GM18508 (cell line): ENCODE measurements at regions not wholly inside any gene's neighbourhood (a gene's known extent, or its start where the extent isn't known, plus 50 kb on each side); places are given as distances from the start of the nearest gene placed in this dataset.
A peak's percentile ranks its signal among the peaks of the same experiment; 100 is the strongest.
"Not testable (repeated sequence)": the region's sequence is repeated elsewhere in the genome, so short reads cannot be mapped to it uniquely, and the experiment has no call there.

Experiments
- ATAC-seq: cut with Tn5 transposase; IDR thresholded peaks from one replicate; pipeline ENCODE4 v1.9.1; 2021; ENCODE audit warnings: moderate number of reproducible peaks; ENCODE audit not compliant: insufficient read depth, unreplicated experiment

DNA sequence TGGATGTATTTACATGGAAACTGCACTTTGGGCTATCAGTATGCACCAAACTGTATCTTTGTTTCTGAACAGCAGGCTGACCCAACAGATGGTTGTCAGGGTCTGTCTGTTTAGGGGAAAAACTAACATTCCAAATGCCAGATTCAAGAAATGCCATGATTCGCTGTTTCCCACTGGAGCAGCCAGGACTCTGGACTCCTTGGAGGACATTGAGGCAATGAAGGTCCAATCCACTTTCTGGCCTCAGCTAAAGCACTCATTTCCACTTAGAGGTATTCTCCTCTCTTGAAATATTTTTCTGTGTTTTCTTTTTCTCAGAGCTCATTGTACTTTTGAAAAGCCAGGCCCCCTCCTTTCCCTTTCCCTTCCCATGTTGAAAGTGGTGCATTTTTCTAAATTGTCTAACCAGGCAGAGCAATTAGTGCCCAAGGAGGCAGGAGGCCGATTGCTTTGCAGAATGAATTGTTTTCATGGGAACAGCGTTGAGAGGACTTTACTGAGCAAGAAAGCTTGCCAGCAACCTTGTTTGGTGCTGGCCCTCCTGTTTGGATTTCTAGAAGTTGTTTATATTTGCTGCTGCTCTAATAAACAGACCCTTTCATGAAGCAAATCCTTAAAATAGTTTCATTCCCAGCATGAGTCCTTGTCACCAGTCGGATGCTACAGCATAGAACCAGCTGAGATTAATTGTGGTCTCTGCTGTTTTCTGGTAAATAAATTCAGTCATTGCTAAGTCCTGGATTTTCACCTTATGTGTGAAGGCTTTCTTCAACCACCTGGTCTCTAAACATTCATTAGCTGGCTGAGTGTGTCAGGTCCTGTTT, 132.8 kb upstream of the TAF11L2 start:
- ATAC-seq, result no peak

DNA sequence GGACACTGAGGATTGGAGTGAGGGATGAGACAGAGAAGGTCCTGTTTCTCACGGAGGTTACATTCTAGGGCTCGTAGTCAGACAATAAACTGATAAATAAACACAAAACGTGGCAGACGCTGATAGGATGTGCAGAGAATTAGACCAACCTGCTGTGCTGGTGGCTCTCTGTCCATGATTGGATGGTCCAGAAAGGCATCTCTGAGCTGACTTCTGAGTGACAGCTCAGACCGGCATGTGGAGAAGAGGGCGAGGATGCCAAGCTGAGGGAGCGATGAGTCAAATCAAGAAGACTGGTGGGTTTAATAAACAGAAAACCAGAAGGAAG, 132.3 kb upstream of the TAF11L2 start:
- ATAC-seq, result no peak

DNA sequence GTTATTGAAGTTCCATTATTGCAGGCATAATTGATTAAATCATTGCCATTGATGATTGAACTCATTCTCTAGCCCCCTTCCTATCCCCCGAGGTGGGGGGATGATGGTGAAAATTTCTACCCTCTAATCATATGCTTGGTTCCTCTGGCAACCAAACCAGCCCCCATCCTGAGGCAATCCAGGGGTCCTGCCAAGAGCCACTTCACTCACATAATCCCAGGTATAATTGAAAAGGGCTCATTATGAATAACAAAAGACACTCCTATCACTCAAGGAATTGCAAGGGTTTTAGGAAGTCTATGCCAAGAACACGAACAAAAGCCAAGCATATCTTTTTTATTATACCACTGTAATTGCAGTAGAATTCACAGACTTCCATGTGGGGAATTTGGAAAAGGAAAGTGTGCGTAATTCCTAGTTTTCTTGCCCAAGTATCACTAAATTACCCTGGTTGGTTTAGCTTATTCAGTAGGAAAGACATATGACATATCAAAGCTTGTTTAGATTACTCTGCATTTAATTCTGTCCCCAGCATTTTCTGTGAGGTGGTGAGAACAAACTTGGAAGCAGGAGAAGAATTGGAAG, 130.7 kb upstream of the TAF11L2 start:
- ATAC-seq, result no peak

DNA sequence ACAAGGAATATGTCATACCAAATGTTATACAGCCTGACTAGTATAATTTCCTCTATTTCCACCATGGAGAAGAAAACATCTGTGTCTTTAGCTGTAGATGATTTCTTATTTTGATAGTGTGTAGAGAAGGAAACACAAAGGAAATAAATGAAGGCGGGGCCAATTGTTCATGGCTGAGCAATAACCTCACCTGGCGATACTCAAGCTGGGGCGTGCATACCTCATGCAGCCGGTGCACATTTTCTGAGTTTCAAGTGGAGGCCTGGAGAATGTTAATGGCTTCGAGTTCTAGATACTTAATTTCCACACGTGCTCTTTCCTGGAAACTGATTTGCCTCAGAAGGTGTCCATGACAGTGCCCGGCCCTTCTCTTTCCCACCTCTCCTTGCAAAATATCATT, 127.4 kb upstream of the TAF11L2 start:
- no peak for ATAC-seq

DNA sequence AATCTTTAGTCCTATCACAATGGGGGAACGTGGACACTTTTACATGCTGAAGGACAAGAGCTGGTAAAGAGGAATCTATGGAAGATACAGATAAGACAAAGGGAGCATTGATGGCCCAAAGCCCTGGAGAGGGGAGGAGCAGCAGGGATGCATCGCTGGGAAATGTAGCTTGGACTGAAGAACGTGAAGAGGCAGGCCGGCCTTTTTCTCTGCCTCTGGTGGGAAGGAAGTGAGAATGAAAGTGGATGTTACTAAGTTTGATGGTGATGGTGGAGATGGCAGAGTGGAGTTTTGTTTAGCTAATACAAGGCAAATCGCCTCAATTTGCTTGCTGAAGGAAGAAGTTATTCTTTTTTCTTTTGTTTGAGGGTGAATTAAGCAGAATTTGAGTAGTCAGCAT, 124.6 kb upstream of the TAF11L2 start:
- no peak for ATAC-seq

DNA sequence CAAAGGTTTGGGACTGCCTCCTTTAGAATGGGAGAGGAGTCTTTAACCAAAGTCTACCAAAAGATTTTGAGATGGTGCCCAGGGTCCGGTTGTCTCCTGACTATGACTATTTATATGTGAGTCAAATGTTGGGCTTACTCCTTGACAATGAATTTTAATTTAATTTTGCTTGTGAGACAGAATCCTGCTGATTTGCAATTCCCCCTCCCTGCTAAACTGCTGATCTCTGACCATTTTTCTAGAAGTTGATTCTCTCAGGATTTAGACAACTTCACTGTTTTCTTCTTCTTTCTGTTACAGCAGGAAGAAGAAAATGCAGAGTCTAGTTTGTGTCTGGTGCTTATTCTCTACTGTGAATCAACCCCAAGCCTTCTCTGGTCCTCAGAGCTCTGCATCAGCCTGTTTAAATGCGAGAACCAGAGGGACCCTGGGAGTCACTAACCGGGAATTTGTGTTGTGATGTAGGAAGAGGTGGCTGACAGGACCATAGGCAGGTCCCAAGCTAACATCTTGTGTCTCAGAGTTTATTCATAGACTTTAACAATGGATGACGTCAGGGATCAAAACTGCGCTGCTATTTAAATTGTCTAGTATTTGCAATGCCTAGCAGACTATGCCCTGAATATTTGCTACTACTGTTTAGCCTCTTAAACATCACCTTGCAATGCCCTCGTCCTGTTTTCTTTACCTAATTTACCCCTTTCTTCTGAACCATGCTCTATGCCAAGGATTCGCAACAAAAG, 124.0 kb upstream of the TAF11L2 start:
- ATAC-seq, result no peak

DNA sequence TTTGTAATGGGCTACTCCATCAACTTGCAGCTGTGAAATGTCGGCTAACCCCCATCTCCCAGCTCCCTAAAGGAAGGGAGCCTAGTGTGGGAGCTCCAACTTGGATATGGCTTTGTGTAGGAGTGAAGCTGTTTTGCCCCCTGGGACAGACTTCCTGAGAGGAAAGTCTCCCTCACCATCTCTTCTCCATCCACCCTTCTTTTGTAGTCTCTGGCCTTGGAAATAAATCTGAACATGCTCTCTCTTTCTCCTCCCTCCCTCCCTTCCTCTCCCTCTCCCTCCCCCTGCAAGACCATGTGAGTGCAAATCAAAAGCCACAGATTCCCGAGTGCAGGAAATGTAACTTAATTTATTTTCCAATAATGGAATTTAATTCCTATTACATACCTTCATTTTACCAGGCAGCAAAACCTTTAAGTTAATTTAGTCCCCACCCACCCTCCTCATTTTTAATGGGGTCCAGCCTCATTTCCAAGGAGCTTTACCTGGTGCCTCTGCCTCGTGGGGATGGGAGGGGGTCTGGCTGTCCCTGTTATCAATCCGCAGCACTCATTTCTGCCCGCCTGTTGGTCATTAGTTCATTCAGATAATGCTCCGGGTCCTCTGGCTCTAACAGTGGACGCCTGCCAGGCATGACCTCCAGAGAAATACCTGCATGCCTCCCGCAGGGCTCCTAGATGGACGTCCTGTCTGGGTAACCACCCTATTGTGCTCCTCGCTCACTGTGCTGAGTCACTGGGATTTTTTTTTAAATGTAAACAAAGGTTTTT, 122.9 kb upstream of the TAF11L2 start:
- no peak for ATAC-seq

DNA sequence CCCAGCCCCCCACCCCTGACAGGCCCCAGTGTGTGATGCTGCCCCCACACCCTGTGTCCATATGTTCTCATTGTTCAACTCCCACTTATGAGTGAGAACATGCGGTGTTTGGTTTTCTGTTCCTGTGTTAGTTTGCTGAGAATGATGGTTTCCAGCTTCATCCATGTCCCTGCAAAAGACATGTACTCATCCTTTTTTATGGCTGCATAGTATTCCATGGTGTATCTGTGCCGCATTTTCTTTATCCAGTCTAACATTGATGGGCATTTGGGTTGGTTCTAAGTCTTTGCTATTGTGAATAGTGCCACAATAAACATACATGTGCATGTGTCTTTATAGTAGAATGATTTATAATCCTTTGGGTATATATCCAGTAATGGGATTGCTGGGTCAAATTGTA, 122.1 kb upstream of the TAF11L2 start:
- not testable (repeated sequence) for ATAC-seq

DNA sequence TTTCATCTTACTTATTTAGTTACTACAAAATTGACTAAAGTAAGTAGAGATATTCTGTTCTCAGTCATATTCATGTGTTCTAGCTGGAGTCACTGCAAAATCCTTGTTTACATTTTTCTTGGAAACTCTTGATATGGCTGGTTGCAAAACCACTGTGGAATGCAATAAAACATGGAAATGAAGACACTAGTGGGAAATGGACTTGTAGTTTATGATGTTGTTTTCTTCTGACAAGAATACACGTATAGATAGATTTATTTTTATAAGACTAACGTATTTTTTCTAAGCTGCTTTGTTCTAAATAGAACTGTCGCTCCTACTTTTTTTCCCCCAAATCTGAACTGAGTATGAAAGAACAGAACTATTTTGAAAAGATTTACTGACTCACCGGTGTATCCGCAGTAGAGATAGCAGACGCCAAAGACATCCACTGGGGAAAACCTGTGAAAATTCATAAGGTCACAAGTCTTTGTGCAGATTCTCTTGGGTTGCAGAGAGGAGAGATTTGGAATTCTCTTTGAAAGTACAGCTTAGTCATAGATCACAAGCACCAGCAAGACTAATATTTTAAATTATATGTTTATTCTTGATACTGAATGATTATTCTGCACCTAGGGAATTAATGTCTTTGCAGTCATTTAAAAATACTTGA, 119.6 kb upstream of the TAF11L2 start:
- no peak for ATAC-seq

DNA sequence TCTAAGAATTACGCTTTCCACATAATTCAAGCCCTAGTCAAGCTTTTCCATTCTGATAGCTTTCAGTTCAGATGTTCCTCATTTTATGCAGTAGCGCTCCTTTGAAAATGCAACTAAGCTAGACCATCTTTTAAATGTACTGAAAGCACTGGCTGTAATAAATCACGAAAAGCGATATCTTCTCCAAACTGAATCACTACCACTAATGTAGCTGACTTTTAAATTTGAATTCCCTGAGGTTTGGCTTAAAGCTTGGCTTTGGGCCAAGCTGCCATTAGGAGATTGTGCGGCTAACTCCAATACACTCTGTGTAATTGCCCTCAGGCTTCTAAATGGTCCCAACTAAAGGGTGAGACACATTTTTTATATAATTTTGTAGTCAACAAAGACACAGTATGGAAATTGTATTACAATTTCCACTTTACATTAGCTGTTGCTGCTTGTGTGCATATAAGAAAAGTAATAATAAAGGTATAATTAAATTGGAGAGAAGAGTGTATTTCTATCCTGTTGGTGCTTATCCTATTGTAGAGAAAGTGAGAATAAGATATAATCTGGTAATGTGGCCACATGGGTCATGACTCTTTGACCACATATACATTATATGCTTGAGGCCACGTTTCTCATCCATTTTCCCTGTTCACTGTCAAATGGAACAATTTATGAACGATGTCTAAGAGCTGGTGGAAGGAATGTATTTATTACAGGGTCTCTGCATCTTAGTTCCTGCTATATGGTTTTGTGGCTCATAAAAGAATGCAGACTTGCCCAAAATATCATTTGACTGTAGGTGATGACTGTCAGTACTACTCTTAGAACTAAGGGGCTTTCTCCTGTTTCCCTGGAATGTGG, 118.7 kb upstream of the TAF11L2 start:
- ATAC-seq, result no peak

DNA sequence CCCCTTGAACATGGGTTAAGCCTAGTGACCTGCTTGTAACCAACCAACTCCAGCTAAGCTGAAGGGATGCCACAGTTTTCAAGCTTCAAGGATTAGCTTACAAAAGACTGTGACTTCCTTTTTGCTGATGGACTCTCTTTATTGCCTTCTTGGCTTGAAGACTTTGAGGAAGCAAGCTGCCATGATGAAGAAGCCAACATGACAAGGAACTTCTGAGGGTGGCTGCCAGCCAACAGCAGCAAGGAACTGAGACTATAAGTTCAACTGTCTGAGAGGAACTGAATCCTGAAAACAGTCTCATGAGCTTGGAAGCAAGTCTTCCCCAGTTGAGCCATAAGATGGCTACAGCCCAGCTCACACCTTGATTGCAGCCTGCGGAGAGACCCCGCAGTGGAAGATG, 116.1 kb upstream of the TAF11L2 start:
- no peak for ATAC-seq

DNA sequence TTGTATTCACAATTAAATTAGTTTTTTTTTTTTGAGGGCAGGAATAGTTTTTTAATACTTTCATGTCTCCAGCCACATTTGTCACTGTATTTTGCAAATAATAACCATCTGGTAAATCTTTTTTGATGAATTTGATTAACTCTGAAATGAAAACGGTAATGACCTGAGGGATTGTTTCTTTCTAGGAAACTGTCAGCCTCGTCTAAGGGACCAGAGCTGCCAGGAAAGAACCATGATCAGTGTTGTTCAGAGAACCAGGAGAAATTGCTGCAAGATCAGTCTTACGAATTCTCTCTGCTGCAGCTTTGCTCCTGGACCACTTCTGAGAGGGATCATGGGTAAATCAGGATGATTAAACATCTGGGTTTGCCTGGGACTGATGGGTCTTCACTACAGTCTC, 114.5 kb upstream of the TAF11L2 start:
- ATAC-seq, result no peak

DNA sequence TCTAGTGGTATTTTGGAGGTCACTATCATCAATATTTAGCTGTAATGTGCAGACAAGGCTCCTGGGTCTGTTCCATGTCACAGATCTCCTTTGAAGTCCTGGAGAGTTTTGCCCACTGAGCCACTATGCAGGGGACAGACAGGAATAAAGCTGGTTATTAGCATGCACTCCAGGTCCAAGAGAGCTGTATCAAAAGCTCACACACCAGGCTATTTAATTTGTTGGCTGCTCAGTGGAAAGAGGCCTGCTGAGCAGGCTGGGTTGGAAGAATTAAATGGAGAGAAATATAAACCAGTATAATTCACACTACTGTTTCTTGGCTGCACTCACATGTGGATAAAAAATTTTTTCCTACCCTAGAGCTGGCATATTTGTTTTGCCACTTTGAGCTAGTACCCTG, 113.8 kb upstream of the TAF11L2 start:
- ATAC-seq, result no peak

DNA sequence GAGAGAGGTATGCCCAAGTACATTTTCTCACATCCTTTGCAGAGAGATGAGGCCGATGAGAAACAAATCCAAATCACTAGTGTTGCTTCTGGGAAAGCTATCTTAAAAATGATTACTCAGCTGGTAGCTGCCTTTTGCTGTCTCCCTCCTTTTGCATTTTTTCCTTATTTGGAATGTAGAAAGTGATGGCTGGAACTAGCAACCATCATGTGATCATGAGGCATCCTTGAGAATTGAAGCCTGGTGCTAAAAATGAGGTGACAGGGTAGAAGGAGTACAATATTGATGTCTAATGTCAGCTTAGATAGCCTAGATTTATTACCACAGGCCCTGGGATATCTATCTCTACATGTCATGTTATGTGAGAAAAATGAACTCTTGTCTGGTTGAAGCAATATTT, 109.3 kb upstream of the TAF11L2 start:
- ATAC-seq, result no peak

DNA sequence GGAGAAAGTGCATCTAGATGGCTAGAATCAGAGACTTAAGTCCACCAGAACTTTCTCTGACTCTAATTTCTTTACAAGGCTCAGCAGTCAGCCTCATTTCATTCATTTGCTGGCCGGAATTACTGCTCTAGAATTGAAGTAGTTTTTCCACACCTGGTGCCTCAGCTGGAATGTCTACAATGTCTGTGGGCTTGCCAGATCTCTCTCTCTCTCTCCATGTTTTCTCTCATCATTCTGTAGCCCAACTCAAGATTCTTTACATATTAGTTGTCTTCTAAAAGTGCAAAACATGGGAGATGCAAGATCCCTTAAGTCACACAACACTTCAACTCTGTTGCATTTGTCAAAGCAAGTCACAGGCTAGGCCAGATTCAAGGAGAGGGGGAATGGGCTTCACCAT, 103.9 kb upstream of the TAF11L2 start:
- ATAC-seq, result no peak

DNA sequence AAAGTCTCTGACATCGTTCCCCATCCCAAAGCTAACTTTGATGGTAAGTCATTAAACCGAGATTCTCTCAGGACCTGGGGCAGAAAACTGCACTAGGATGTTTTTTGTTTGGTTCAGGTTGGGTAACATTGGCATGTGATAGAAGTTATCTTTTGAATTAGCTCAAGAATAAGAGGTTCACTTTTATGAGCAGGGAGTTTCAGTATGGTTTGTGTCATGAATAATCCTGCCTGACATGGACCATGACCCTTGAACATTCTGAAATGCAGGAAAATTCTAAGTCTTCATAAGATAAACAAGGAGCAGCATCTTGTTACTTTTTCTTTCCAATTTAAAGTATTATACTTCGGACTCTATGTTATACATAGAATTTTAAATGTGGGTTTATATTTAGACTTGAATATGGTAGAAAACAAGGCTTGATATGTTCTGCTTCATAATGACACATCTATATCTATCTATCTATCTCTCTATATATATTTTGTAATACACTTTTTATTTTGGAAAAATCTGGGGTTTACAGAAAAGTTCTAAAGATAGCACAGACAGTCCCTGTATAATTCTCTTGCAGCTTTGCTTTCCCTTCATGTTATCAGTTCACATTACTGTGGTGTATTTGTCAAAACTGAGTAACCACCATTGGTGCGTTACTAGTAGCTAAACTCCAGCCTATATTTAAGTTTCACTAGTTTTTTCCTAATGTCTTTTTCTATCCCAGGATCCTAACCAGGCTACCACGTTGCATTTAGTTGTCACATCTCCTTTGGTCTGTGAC, 102.7 kb upstream of the TAF11L2 start:
- no peak for ATAC-seq

DNA sequence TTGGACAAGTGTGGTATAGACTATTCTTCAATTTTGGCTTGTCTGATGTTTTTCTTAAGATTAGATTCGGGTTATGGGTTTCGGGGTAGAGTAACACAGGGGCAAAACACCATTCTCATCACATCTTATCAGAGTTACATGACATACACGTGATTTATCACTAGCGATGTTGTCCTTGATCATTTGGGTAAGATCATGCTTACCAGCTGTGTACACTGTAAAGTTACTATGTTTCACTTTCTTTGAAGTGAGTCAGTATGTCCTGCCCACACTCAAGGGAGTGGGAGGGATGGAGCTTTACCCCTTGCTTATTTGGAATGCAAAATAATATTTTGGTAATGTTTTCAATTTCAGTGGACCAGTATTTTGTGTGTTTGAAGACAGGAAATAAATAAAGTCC, 101.8 kb upstream of the TAF11L2 start:
- no peak for ATAC-seq

DNA sequence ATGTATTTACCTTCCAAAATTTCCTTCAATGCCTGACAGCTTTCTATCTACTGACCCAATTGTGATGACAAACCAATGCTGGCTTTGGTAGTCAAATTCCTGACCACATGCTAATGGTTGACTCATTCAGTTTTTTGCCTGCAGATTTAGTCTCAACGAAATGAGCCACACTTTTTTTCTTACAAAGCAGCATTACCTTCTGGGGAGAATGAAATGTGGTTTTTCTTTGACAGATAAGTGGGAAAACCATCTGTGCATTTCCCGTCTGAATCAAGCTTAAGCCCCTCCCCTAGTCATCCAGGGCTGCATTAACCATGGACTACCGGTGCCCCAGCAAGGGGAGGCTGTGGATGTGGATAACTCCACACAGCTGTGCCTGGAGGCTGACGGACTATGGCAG, 99.6 kb upstream of the TAF11L2 start:
- ATAC-seq, result peak; percentile 74
